AG04450 (cell line): ENCODE measurements at regions not wholly inside any gene's neighbourhood (a gene's known extent, or its start where the extent isn't known, plus 50 kb on each side); places are given as distances from the start of the nearest gene placed in this dataset.

ENCODE experiments used
- CTCF ChIA-PET: fragments of 300-600, 350-600 bp; formaldehyde crosslinking; extraction: SDS; loops from one replicate; lab custom pipeline; 2022; ENCODE audit warnings: antibody characterized with exemption, inconsistent platforms; lab: Charles Lee
- POLR2A ChIA-PET: fragments of 350-600 bp; formaldehyde crosslinking; extraction: SDS; loops from one replicate; lab custom pipeline; 2021; ENCODE audit warnings: antibody characterized with exemption, inconsistent platforms; lab: Yijun Ruan, JAX
- DNase-seq: peaks from one replicate; pipeline ENCODE4 v3.0.0-alpha.2; 2011; ENCODE audit warnings: low read depth, low spot score
- H3K27ac ChIP-seq: one replicate; pipeline ENCODE4 v1.5.1; 2012; ENCODE audit warnings: low read depth, low read length, control low read depth
- H3K27me3 ChIP-seq: one replicate; pipeline ENCODE4 v1.6.0; 2012; ENCODE audit warnings: low read length; ENCODE audit not compliant: control insufficient read depth, insufficient read depth
- H3K4me3 ChIP-seq: 2 replicates; pipeline ENCODE4 v1.5.1; 2011; ENCODE audit warnings: mild to moderate bottlenecking, low read depth, low read length, control low read depth
- H3K9me3 ChIP-seq: 2 replicates; pipeline ENCODE4 v1.5.1; 2012; ENCODE audit warnings: low read length; ENCODE audit not compliant: control insufficient read depth, insufficient read depth
- TF ChIP-seq, protein P1 (sequence below): IDR thresholded peaks from 2 replicates; pipeline ENCODE4 v1.5.1; 2011; ENCODE audit warnings: low read depth, low read length, control low read depth, inconsistent platforms

DNA sequence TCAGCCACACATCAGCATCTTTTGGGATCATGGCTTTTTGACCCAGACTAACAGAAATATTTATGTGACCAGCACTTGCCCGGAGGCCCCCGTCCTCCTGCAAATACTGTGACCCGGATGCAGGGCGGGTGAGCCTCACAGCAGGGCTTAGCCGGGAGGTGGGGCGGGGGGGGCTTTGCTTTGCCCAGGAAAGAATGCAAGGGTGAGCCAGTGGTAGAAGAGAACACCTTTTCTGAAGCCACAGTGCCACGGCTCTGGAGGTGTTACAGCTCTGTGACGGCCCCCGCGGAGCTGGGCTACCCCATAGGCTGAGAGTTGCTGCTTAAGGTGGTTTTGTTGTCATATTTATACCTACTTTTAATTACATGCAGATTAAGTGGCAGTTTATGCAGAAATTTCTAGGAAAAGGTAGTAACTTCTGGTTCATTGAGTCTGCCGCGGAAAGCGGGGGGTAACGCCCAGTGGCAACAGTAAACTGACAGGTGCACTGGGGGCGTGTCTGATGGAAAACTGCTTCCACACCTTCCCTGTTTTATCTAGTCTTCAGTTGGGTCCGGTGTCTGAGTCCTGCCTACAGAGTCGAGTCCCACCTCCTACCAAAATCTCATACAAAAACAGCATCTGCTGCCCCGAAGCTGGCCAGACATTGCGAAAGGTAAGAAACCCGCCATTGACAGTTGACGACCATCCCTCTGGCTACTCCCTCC, 187.9 kb downstream of the TEX29 start:
- POLR2A ChIA-PET = no interaction called here
- Histone ChIP-seq H3K4me3 (no peak overlapping the region), H3K27me3 (no peaks in the 10 kb centered on the region), H3K9me3 (peaks cover 76% of the 10 kb centered on the region), H3K27ac (no peak overlapping the region)
- no peak for DNase-seq
- CTCF ChIA-PET = no interaction called here
- TF ChIP-seq, protein P1, sequence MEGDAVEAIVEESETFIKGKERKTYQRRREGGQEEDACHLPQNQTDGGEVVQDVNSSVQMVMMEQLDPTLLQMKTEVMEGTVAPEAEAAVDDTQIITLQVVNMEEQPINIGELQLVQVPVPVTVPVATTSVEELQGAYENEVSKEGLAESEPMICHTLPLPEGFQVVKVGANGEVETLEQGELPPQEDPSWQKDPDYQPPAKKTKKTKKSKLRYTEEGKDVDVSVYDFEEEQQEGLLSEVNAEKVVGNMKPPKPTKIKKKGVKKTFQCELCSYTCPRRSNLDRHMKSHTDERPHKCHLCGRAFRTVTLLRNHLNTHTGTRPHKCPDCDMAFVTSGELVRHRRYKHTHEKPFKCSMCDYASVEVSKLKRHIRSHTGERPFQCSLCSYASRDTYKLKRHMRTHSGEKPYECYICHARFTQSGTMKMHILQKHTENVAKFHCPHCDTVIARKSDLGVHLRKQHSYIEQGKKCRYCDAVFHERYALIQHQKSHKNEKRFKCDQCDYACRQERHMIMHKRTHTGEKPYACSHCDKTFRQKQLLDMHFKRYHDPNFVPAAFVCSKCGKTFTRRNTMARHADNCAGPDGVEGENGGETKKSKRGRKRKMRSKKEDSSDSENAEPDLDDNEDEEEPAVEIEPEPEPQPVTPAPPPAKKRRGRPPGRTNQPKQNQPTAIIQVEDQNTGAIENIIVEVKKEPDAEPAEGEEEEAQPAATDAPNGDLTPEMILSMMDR = no peak

DNA sequence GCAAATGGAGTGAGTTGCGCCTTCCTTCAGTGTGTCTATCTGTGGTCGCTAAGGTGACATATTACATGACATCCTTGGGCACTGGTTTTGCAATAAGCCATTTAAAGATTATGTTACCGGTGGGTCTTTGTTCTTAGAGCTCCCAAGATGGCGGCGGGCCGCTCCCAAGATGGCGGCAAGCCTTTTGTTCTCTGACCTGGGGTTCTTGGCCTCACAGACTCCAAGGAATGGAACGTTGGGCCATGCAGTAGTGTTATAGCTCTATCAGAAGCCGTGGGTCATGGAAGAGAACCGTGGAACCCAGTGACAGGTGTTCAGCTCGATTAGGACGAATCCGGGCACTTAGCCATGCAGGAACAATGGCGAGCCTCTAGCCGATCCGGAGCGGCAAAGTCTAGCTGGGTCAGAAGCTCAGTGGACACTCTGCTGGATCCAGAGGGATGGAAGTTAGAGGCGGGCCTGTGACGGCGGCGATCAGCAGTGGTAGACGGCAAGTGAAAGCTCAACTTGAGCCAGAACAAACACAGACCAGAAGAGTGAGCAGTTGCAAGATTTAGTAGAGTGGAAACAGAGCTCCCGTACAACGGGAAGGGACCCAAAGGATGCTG, 188.6 kb downstream of the TEX29 start:
- H3K27me3 ChIP-seq = no peaks in the 10 kb centered on the region
- H3K4me3 ChIP-seq = no peak overlapping the region
- no peak for DNase-seq
- H3K27ac ChIP-seq = no peak overlapping the region
- H3K9me3 ChIP-seq = peaks cover 76% of the 10 kb centered on the region
- CTCF ChIA-PET = no interaction called here
- POLR2A ChIA-PET = no interaction called here
- TF ChIP-seq, protein P1 = no peak

DNA sequence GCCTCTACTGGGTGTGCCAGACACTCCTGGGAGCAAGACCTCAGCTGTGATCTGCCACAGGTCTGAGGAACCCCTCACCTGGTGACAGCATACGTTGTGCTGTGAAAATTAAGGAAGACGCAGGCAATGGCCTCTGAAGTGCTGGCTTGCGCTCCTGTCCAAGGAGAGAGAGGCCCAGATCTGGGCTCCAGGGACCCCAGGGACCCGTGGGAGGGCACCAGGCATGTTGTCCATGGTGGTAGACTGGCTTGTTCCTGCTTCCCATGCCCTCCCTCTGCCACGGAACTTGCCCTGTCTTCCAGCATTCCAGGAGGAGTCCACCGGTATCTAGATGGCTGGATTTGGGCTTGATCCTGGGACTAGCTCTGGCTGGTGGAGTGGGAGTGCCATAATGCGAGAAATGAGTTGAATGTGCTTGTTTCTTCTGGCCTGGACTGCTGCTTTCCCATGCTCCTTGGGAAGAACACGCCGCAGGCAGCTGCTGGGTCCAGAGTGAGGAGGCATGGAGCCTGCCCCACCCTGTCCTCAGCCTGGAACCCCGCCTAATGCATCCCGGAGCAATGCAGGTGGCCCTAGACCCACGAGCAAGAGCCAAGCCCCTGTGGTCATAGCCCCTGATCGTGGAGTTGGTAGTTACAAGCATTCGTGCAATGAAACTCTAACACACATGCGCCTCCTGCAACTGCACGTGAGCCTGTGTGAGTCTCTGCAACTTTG, 190.2 kb downstream of the TEX29 start:
- H3K4me3 ChIP-seq = no peak overlapping the region
- H3K9me3 ChIP-seq = peaks cover 83% of the 10 kb centered on the region
- no peaks in the 10 kb centered on the region for H3K27me3 ChIP-seq
- no peak for DNase-seq
- no peak overlapping the region for H3K27ac ChIP-seq
- CTCF ChIA-PET = no interaction called here
- TF ChIP-seq, protein P1 = no peak
- POLR2A ChIA-PET = no interaction called here

DNA sequence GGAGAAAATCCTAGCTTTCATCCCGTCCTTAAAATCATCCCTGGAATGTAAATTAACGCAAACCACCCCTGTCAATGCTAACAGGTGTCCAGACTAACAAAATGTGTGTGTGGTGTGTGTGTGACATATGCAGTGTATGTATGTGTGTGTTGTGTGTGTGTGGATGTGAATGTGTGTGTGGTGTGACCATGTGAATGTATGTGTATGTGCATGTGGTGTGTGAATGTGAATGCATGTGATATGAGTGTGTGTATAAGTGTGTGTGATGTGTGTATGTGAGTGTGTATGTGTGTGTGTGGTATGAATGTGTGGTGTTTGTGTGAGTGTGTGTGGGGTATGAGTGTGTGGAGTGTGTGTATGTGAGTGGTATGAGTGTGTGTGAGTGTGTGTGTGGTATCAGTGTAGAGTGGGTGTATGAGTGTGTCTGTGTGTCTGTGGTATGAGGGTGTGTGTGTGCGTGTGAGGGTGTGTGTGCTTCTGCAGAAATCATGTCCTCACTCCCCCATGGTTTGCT, 190.8 kb downstream of the TEX29 start:
- CTCF ChIA-PET = no interaction called here
- no peak for DNase-seq
- H3K4me3 ChIP-seq = no peak overlapping the region
- no peaks in the 10 kb centered on the region for H3K27me3 ChIP-seq
- no peak overlapping the region for H3K27ac ChIP-seq
- TF ChIP-seq, protein P1 = no peak
- peaks cover 82% of the 10 kb centered on the region for H3K9me3 ChIP-seq
- POLR2A ChIA-PET = no interaction called here
